ENCODE measurements at regions not wholly inside any gene's neighbourhood (a gene's known extent, or its start where the extent isn't known, plus 50 kb on each side); places are given as distances from the start of the nearest gene placed in this dataset.

- DNase-seq (ENCODE audit: low spot score, unreplicated experiment) = no peak
- H3K27ac Mint-ChIP-seq = no peak overlapping the region
- H3K9me3 Mint-ChIP-seq (ENCODE audit: low read depth) = no peaks in the 10 kb centered on the region
Measured at GRCh38 chr14:54173802-54174201, 217.2 kb upstream of the BMP4 start.

GRCh38 chr14:54174457-54174856 lies 217.8 kb upstream of the BMP4 start:
- Mint-ChIP-seq H3K4me1 (ENCODE audit: low read depth) (peaks cover 18% of the 10 kb centered on the region), H3K27ac (no peak overlapping the region), H3K36me3 (ENCODE audit: insufficient read depth) (no peaks in the 10 kb centered on the region), H3K9me3 (ENCODE audit: low read depth) (no peaks in the 10 kb centered on the region), H3K27me3 (peaks cover 19% of the 10 kb centered on the region), H3K4me3 (ENCODE audit: low read depth) (no peak overlapping the region)
- no peak for DNase-seq (ENCODE audit: low spot score, unreplicated experiment)
- TF ChIP-seq, protein P1, sequence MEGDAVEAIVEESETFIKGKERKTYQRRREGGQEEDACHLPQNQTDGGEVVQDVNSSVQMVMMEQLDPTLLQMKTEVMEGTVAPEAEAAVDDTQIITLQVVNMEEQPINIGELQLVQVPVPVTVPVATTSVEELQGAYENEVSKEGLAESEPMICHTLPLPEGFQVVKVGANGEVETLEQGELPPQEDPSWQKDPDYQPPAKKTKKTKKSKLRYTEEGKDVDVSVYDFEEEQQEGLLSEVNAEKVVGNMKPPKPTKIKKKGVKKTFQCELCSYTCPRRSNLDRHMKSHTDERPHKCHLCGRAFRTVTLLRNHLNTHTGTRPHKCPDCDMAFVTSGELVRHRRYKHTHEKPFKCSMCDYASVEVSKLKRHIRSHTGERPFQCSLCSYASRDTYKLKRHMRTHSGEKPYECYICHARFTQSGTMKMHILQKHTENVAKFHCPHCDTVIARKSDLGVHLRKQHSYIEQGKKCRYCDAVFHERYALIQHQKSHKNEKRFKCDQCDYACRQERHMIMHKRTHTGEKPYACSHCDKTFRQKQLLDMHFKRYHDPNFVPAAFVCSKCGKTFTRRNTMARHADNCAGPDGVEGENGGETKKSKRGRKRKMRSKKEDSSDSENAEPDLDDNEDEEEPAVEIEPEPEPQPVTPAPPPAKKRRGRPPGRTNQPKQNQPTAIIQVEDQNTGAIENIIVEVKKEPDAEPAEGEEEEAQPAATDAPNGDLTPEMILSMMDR (IDR thresholded peaks at IDR 0.05; ENCODE audit: unreplicated experiment) = no peak

More at GRCh38 chr14:54173802-54174201, 217.2 kb upstream of the BMP4 start:
- Mint-ChIP-seq H3K4me1 (ENCODE audit: low read depth) (peaks cover 18% of the 10 kb centered on the region), H3K4me3 (ENCODE audit: low read depth) (no peak overlapping the region), H3K36me3 (ENCODE audit: insufficient read depth) (no peaks in the 10 kb centered on the region), H3K27me3 (peaks cover 14% of the 10 kb centered on the region)
- TF ChIP-seq, protein P1 (IDR thresholded peaks at IDR 0.05; ENCODE audit: unreplicated experiment) = no peak

DNA sequence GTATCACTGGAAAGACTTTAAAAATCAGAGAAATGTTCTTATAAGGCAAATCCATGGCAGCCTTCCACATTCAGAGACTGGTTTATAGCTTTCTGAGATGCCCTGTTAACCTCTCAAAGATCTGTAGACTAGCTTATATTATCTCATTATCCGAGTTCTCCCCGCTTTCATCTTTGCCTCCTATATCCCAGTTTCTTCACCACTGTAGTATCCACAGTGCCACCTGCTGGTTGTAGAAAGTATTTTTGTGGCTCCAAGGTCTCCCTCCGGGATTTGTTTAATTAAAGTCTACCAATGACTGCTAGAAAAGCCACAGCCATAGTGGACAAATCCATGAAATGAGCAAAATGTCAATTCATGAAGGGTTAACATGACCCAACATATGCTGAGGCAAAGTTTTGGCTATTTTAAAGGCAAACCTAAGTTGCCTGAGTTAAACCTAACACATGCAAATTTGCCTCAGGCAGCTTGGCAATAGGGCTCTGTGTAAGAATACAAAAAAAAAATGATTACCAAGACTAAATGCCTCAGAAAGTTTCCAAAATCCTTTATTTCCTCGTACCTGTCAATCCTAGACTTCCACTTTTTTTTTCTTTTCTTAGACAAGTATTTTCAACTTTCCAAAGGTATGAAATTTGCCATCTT lies 218.8 kb upstream of the BMP4 start:
- peaks cover 16% of the 10 kb centered on the region for H3K4me1 Mint-ChIP-seq (ENCODE audit: low read depth)
- no peaks in the 10 kb centered on the region for H3K9me3 Mint-ChIP-seq (ENCODE audit: low read depth)
- no peak overlapping the region for H3K4me3 Mint-ChIP-seq (ENCODE audit: low read depth)
- DNase-seq (ENCODE audit: low spot score, unreplicated experiment) = peak; percentile 53
- no peak overlapping the region for H3K27ac Mint-ChIP-seq
- TF ChIP-seq, protein P1 (IDR thresholded peaks at IDR 0.05; ENCODE audit: unreplicated experiment) = peak; percentile 88
- no peaks in the 10 kb centered on the region for H3K36me3 Mint-ChIP-seq (ENCODE audit: insufficient read depth)
- H3K27me3 Mint-ChIP-seq = peaks cover 28% of the 10 kb centered on the region

DNA sequence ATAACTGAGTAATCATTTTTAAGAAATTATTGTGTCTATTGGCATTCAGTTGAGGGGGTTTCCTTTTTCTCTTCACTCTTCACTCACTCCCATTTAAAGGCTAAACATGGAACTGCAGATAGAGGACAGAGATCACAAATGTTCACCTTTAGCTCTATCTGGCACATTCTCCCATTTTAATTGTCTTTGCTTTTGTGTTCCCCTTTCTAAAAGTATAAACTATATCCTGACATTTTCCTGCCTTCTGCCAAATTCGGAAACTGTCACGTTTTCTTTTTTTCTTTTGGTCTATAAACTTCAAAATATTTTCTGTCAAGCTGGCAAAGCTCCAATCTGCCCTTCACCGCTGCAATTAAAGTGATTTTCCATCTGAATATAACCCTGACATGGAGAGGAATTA lies 219.8 kb upstream of the CDKN3 start:
- no peak overlapping the region for H3K27ac Mint-ChIP-seq
- TF ChIP-seq, protein P1 (IDR thresholded peaks at IDR 0.05; ENCODE audit: unreplicated experiment) = no peak
- H3K4me3 Mint-ChIP-seq (ENCODE audit: low read depth) = no peak overlapping the region
- DNase-seq (ENCODE audit: low spot score, unreplicated experiment) = no peak
- H3K4me1 Mint-ChIP-seq (ENCODE audit: low read depth) = peaks cover 16% of the 10 kb centered on the region
- peaks cover 34% of the 10 kb centered on the region for H3K27me3 Mint-ChIP-seq
- H3K36me3 Mint-ChIP-seq (ENCODE audit: insufficient read depth) = no peaks in the 10 kb centered on the region
- no peaks in the 10 kb centered on the region for H3K9me3 Mint-ChIP-seq (ENCODE audit: low read depth)

- H3K9me3 Mint-ChIP-seq (ENCODE audit: low read depth) = no peaks in the 10 kb centered on the region
- TF ChIP-seq, protein P1 (IDR thresholded peaks at IDR 0.05; ENCODE audit: unreplicated experiment) = no peak
- H3K27ac Mint-ChIP-seq = no peak overlapping the region
- no peak overlapping the region for H3K4me3 Mint-ChIP-seq (ENCODE audit: low read depth)
- H3K4me1 Mint-ChIP-seq (ENCODE audit: low read depth) = peaks cover 16% of the 10 kb centered on the region
- no peak for DNase-seq (ENCODE audit: low spot score, unreplicated experiment)
- H3K36me3 Mint-ChIP-seq (ENCODE audit: insufficient read depth) = no peaks in the 10 kb centered on the region
- peaks cover 39% of the 10 kb centered on the region for H3K27me3 Mint-ChIP-seq
Measured at GRCh38 chr14:54177641-54178621, 218.9 kb upstream of the CDKN3 start.

All from progenitor cell of endocrine pancreas (in vitro differentiated cells).